NB4 (cell line): ENCODE measurements at regions not wholly inside any gene's neighbourhood (a gene's known extent, or its start where the extent isn't known, plus 50 kb on each side); places are given as distances from the start of the nearest gene placed in this dataset.

Experiments
- POLR2A ChIP-seq: IDR thresholded peaks from 2 replicates; pipeline ENCODE4 v1.6.1; 2011; ENCODE audit warnings: mild to moderate bottlenecking; ENCODE audit not compliant: insufficient read length; ENCODE audit errors: extremely low read depth
- TF ChIP-seq, protein P1 (sequence below): IDR thresholded peaks from one replicate; pipeline ENCODE4 v1.5.1; 2012; ENCODE audit warnings: low read depth, low read length

DNA sequence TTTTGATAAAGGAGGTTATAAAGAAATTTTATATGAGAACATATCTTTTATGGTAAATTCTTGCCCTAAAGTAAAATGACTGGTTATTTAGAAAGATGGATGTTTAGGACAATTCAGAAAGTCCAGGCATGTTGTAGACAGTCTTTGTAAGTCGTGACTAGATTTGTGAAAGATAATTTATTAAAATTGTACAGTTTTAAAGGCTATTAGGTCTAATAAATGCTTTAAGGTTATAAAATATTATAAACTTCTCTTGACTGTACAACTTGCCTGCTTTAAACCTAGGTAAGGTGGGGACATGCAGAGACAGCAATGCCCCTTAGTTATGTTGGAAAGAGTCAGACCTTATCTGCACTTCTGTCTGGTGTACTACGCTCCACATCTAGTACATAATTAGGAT is 933.5 kb downstream of the SI start:
- no peak for TF ChIP-seq POLR2A
- TF ChIP-seq, protein P1, sequence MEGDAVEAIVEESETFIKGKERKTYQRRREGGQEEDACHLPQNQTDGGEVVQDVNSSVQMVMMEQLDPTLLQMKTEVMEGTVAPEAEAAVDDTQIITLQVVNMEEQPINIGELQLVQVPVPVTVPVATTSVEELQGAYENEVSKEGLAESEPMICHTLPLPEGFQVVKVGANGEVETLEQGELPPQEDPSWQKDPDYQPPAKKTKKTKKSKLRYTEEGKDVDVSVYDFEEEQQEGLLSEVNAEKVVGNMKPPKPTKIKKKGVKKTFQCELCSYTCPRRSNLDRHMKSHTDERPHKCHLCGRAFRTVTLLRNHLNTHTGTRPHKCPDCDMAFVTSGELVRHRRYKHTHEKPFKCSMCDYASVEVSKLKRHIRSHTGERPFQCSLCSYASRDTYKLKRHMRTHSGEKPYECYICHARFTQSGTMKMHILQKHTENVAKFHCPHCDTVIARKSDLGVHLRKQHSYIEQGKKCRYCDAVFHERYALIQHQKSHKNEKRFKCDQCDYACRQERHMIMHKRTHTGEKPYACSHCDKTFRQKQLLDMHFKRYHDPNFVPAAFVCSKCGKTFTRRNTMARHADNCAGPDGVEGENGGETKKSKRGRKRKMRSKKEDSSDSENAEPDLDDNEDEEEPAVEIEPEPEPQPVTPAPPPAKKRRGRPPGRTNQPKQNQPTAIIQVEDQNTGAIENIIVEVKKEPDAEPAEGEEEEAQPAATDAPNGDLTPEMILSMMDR, result no peak
